ENCODE measurements at regions not wholly inside any gene's neighbourhood (a gene's known extent, or its start where the extent isn't known, plus 50 kb on each side); places are given as distances from the start of the nearest gene placed in this dataset.

GRCh38 chr3:145368748-145369147 lies 792.2 kb downstream of the PLOD2 start:
- no peak overlapping the region for H3K4ac ChIP-seq (ENCODE audit: low read depth, low read length)
- H2BK20ac ChIP-seq (ENCODE audit: low read depth, low read length, poor library complexity, severe bottlenecking) = no peak overlapping the region
- no peaks in the 10 kb centered on the region for H3K79me2 ChIP-seq (ENCODE audit: insufficient read depth, low read length)
- no peak for DNase-seq
- H3K9me3 Mint-ChIP-seq = peaks cover 0 to 5% of the 10 kb centered on the region in 2 experiments; a peak in 1 of 5 replicates
- H4K8ac ChIP-seq (replicated peaks; ENCODE audit: insufficient read length, low read depth, low read length) = no peak overlapping the region
- no peak overlapping the region for H4K91ac ChIP-seq (ENCODE audit: insufficient read length, low read depth, low read length)
- H3K27ac Mint-ChIP-seq = no peak overlapping the region
- no peaks in the 10 kb centered on the region; a peak in 1 of 7 replicates for H3K36me3 Mint-ChIP-seq (ENCODE audit: insufficient read depth in 1 of 3, low read depth in 3 of 3)
- H3K79me1 ChIP-seq (ENCODE audit: insufficient read depth, low read depth, low read length, poor library complexity, severe bottlenecking) = no peaks in the 10 kb centered on the region
- H3K9ac ChIP-seq (ENCODE audit: extremely low read depth, insufficient read length, low read length) = no peak overlapping the region
- H3K4me3 Mint-ChIP-seq = no peak overlapping the region
- no peak overlapping the region for H2AK5ac ChIP-seq (ENCODE audit: insufficient read length, low read length)
- no peaks in the 10 kb centered on the region for H3K23me2 ChIP-seq (ENCODE audit: insufficient read length, low read depth, low read length, poor library complexity, severe bottlenecking)
- H3K4me1 ChIP-seq (ENCODE audit: insufficient read depth, low read length) = no peaks in the 10 kb centered on the region
- no peaks in the 10 kb centered on the region for H3K27me3 ChIP-seq (ENCODE audit: insufficient read depth, low read length)
- H3K4me1 Mint-ChIP-seq = no peaks in the 10 kb centered on the region
- H3T11ph ChIP-seq (ENCODE audit: low read length) = no peak overlapping the region
- H2BK5ac ChIP-seq (ENCODE audit: insufficient read length, low read length) = no peak overlapping the region
- no peaks in the 10 kb centered on the region for H4K20me1 ChIP-seq (ENCODE audit: control insufficient read depth, insufficient read depth, insufficient read length)
- no peak overlapping the region for H3K56ac ChIP-seq (ENCODE audit: insufficient read length, low read depth, low read length)
- H2BK12ac ChIP-seq (ENCODE audit: insufficient read length, low read depth, low read length) = no peak overlapping the region
- H3K27ac ChIP-seq (ENCODE audit: insufficient read length, low read depth, low read length) = no peak overlapping the region
- no peak overlapping the region for H4K5ac ChIP-seq (ENCODE audit: insufficient read length, low read depth, low read length)
- H3K18ac ChIP-seq (ENCODE audit: insufficient read length, low read depth, low read length) = no peak overlapping the region
- no CpG with 5 or more reads among the region's 2 CpGs for WGBS (ENCODE audit: extremely low coverage, insufficient read length, low lambda C conversion rate)
- no peak overlapping the region for H3K14ac ChIP-seq (ENCODE audit: insufficient read depth, low read length)
- H2AFZ ChIP-seq (ENCODE audit: low read length) = no peak overlapping the region
- no peaks in the 10 kb centered on the region for H3K27me3 Mint-ChIP-seq (ENCODE audit: low read depth)
- H3K9me3 ChIP-seq (ENCODE audit: control insufficient read depth, low read depth, low read length) = no peaks in the 10 kb centered on the region
- H2BK15ac ChIP-seq (ENCODE audit: low read depth, low read length) = no peak overlapping the region
- no peak overlapping the region for H2BK120ac ChIP-seq (ENCODE audit: low read depth, low read length, poor library complexity, severe bottlenecking)
- H3K4me2 ChIP-seq (ENCODE audit: insufficient read depth, insufficient read length, low read length) = no peak overlapping the region
- no peak overlapping the region for H3K23ac ChIP-seq (ENCODE audit: insufficient read length, low read depth, low read length)
- no peak for TF ChIP-seq CTCF (conservative IDR thresholded peaks at IDR 0.05)

All from H9 (cell line).